ENCODE measurements at regions not wholly inside any gene's neighbourhood (a gene's known extent, or its start where the extent isn't known, plus 50 kb on each side); places are given as distances from the start of the nearest gene placed in this dataset.

DNA sequence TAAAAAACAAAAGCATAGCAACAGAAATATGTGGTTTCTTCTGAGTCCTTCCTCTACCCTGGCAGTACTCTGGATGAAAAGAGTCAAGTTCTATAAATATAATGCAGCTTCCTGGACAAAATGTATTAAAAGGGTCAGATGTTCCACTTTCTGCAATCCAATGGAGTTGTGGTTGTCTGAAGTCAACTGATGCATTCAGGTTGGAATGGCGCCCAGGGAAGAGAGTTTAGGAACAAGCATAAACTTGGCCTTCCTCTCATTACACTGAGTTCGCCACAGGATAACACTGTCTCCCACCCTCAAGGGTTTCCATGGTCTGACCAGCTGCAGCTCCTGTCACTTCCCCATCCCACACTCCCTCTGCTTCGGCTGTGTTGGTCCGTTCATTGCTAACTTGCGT, 66.4 kb downstream of the PLEKHG1 start:
- WGBS, 2 experiments (ENCODE audit: insufficient coverage in 1 of 2, insufficient read length in 1 of 2), result 82 to 90% methylated on average over 3 to 5 of the region's 5 CpGs

DNA sequence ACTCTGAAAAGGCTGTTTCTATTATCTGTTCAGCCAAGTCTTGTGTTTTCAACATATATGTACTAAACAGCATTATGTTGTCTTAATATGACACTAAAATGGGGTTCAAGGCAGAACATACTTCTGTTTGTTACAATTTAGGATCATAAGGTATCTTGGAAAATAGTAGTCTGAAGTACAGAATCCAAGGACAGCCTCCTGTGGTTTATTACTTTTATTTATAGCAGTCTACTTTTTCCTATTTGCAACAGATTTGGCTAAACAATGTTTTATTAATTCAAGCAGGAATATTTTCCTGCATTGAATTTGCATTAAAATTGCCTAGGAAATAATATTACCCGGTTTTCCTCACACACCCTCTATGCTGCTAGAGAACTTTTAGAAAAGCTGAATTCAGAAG, 67.7 kb downstream of the PLEKHG1 start:
- Mint-ChIP-seq H3K27me3 (ENCODE audit: insufficient read depth) (no peaks in the 10 kb centered on the region), H3K4me3 (no peak overlapping the region), H3K27ac (no peak overlapping the region), H3K9me3 (no peaks in the 10 kb centered on the region), H3K4me1 (no peaks in the 10 kb centered on the region), H3K36me3 (ENCODE audit: low read depth) (no peaks in the 10 kb centered on the region)
- Histone ChIP-seq H3K27ac (ENCODE audit: low read depth, low read length) (peak overlapping the region; percentile 91), H3K36me3 (ENCODE audit: control insufficient read depth, insufficient read depth, low read length) (no peaks in the 10 kb centered on the region), H3K4me1 (ENCODE audit: control insufficient read depth, insufficient read depth, low read length) (no peaks in the 10 kb centered on the region), H3K27me3 (ENCODE audit: control insufficient read depth, insufficient read depth, low read length, poor library complexity, severe bottlenecking) (no peaks in the 10 kb centered on the region), H3K9me3 (ENCODE audit: control insufficient read depth, low read length) (no peaks in the 10 kb centered on the region), H3K4me3 (ENCODE audit: low read length) (no peak overlapping the region), H3K9ac (ENCODE audit: extremely low read depth, low read length, poor library complexity, severe bottlenecking) (no peak overlapping the region)
- DNase-seq, result no peak
- TF ChIP-seq, protein P1, sequence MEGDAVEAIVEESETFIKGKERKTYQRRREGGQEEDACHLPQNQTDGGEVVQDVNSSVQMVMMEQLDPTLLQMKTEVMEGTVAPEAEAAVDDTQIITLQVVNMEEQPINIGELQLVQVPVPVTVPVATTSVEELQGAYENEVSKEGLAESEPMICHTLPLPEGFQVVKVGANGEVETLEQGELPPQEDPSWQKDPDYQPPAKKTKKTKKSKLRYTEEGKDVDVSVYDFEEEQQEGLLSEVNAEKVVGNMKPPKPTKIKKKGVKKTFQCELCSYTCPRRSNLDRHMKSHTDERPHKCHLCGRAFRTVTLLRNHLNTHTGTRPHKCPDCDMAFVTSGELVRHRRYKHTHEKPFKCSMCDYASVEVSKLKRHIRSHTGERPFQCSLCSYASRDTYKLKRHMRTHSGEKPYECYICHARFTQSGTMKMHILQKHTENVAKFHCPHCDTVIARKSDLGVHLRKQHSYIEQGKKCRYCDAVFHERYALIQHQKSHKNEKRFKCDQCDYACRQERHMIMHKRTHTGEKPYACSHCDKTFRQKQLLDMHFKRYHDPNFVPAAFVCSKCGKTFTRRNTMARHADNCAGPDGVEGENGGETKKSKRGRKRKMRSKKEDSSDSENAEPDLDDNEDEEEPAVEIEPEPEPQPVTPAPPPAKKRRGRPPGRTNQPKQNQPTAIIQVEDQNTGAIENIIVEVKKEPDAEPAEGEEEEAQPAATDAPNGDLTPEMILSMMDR (conservative IDR thresholded peaks at IDR 0.05), result no peak
- 58% methylated on average over 1 of the region's 1 CpG; no CpG with 5 or more reads in 1 of the 2 experiments for WGBS, 2 experiments (ENCODE audit: insufficient coverage in 1 of 2, insufficient read length in 1 of 2)

More for the DNA sequence above, 66.4 kb downstream of the PLEKHG1 start:
- Mint-ChIP-seq H3K36me3 (ENCODE audit: low read depth) (no peaks in the 10 kb centered on the region), H3K4me3 (no peak overlapping the region), H3K27ac (no peak overlapping the region), H3K27me3 (ENCODE audit: insufficient read depth) (no peaks in the 10 kb centered on the region), H3K9me3 (no peaks in the 10 kb centered on the region), H3K4me1 (no peaks in the 10 kb centered on the region)
- Histone ChIP-seq H3K4me3 (ENCODE audit: low read length) (no peak overlapping the region), H3K9me3 (ENCODE audit: control insufficient read depth, low read length) (no peaks in the 10 kb centered on the region), H3K27me3 (ENCODE audit: control insufficient read depth, insufficient read depth, low read length, poor library complexity, severe bottlenecking) (no peaks in the 10 kb centered on the region), H3K4me1 (ENCODE audit: control insufficient read depth, insufficient read depth, low read length) (no peaks in the 10 kb centered on the region), H3K9ac (ENCODE audit: extremely low read depth, low read length, poor library complexity, severe bottlenecking) (no peak overlapping the region), H3K27ac (ENCODE audit: low read depth, low read length) (no peak overlapping the region), H3K36me3 (ENCODE audit: control insufficient read depth, insufficient read depth, low read length) (no peaks in the 10 kb centered on the region)
- TF ChIP-seq, protein P1 (conservative IDR thresholded peaks at IDR 0.05), result no peak
- no peak for DNase-seq

DNA sequence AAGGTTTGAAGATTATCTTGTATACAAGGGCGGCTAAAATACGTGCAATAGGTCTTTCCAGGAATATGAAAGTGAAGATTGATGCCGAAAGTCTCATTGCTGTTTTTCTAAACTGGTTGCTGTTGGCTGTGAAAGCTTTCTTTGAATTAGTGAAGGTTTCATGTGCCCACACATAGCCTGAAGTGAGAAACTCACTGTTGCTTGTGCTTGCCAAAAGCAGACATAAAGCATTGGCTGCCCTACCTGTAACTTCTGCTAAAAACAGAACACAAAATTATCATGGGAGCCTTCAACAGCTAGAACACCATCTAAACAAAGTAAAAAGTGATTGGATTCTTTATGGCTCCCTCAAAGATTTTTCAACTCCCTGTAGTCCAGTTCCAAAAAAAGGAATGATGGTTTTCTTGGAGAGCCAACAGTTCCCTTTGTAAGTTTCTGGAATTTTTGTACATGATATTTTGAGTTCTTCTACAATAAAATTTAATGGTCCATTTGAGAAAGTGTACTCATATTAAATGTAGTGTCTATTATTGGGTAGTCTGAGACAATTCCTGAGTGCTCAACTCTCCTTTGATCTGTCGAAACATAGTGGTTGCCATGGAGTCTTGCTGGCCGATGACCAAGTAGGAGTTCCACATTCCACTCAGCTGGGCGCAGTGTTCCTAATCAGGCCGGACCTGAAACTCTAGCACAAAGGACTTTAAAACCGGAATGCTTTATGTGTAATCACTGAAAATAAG, 68.5 kb downstream of the PLEKHG1 start:
- no peaks in the 10 kb centered on the region for H3K36me3 Mint-ChIP-seq (ENCODE audit: low read depth)
- Histone ChIP-seq H3K4me3 (ENCODE audit: low read length) (no peak overlapping the region), H3K4me1 (ENCODE audit: control insufficient read depth, insufficient read depth, low read length) (no peaks in the 10 kb centered on the region), H3K9me3 (ENCODE audit: control insufficient read depth, low read length) (no peaks in the 10 kb centered on the region), H3K27ac (ENCODE audit: low read depth, low read length) (peak overlapping the region; percentile 91), H3K9ac (ENCODE audit: extremely low read depth, low read length, poor library complexity, severe bottlenecking) (no peak overlapping the region), H3K27me3 (ENCODE audit: control insufficient read depth, insufficient read depth, low read length, poor library complexity, severe bottlenecking) (no peaks in the 10 kb centered on the region), H3K36me3 (ENCODE audit: control insufficient read depth, insufficient read depth, low read length) (no peaks in the 10 kb centered on the region)
- H3K27ac Mint-ChIP-seq, result peak overlapping the region; percentile 11
- no peaks in the 10 kb centered on the region for H3K27me3 Mint-ChIP-seq (ENCODE audit: insufficient read depth)
- 62 to 89% methylated on average over 8 of the region's 8 CpGs for WGBS, 2 experiments (ENCODE audit: insufficient coverage in 1 of 2, insufficient read length in 1 of 2)
- no peak overlapping the region for H3K4me3 Mint-ChIP-seq
- DNase-seq, result no peak
- TF ChIP-seq, protein P1 (conservative IDR thresholded peaks at IDR 0.05), result peak; percentile 25
- H3K9me3 Mint-ChIP-seq, result no peaks in the 10 kb centered on the region
- no peaks in the 10 kb centered on the region for H3K4me1 Mint-ChIP-seq

Measured in endodermal cell (in vitro differentiated cells).